GM23338 (cell line): ENCODE measurements at regions not wholly inside any gene's neighbourhood (a gene's known extent, or its start where the extent isn't known, plus 50 kb on each side); places are given as distances from the start of the nearest gene placed in this dataset.

Experiments
- CREB1 ChIP-seq: fragments of 250-450 bp; sonication (Bioruptor Pico); IDR thresholded peaks from 2 replicates; pipeline ENCODE4 v1.5.0; 2020; ENCODE audit warnings: low read depth, mild to moderate bottlenecking, moderate library complexity
- EZH2 ChIP-seq: fragments of 200-600 bp; sonication (generic); IDR thresholded peaks from one replicate; pipeline ENCODE4 v1.8.0; 2017; ENCODE audit warnings: antibody characterized with exemption, mild to moderate bottlenecking, low read depth; ENCODE audit not compliant: unreplicated experiment
- NANOG ChIP-seq: IDR thresholded peaks from 2 replicates; pipeline ENCODE4 v1.6.1; 2016; ENCODE audit warnings: antibody characterized with exemption, borderline replicate concordance
- POLR2AphosphoS5 ChIP-seq: IDR thresholded peaks from 2 replicates; pipeline ENCODE4 v1.6.1; 2016; ENCODE audit warnings: antibody characterized with exemption, low read depth
- REST ChIP-seq: IDR thresholded peaks from one replicate; pipeline ENCODE4 v1.6.1; 2018; ENCODE audit warnings: antibody characterized with exemption; ENCODE audit not compliant: unreplicated experiment
- STAT1 ChIP-seq: IDR thresholded peaks from one replicate; pipeline ENCODE4 v1.6.1; 2016; ENCODE audit warnings: antibody characterized with exemption; ENCODE audit not compliant: unreplicated experiment
- TF ChIP-seq, protein P1 (sequence below): fragments of 250-450 bp; sonication (Bioruptor Pico); IDR thresholded peaks from 2 replicates; pipeline ENCODE4 v1.5.0; 2020; ENCODE audit warnings: mild to moderate bottlenecking, moderate library complexity

DNA sequence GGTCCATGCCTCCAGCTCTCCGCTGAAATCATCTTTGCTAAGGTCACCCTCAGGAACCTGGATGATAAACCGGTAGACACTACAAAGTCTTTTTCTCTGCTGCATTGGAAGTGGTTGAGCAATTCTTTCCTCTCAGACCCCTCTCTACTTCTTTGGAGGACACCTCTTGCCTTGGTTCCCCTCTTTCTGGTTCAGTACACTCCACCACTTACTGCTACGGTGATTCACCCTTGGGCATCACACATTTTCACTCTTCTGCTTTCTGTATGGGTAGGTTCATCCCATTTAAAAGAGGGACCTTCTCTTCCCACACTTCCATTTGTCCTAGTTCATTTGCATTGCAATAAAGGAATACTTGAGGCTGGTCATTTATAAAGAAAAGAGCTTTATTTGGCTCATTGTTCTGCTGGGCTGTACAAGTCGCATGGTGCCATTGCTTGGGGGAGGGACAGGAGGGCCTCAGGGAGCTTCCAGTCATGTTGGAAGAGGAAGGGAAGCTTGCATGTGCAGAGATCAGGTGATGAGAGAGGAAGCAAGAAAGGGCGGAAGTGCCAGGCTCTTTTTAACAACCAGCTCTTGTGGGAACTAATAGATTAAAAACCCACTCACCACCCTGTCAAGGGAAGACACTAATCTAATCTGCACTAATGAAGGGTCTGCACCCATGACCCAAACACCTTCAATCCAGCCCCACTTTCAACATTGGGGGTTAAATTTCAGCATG, 149.7 kb upstream of the TMEM170B start (continued):
- TF ChIP-seq, protein P1, sequence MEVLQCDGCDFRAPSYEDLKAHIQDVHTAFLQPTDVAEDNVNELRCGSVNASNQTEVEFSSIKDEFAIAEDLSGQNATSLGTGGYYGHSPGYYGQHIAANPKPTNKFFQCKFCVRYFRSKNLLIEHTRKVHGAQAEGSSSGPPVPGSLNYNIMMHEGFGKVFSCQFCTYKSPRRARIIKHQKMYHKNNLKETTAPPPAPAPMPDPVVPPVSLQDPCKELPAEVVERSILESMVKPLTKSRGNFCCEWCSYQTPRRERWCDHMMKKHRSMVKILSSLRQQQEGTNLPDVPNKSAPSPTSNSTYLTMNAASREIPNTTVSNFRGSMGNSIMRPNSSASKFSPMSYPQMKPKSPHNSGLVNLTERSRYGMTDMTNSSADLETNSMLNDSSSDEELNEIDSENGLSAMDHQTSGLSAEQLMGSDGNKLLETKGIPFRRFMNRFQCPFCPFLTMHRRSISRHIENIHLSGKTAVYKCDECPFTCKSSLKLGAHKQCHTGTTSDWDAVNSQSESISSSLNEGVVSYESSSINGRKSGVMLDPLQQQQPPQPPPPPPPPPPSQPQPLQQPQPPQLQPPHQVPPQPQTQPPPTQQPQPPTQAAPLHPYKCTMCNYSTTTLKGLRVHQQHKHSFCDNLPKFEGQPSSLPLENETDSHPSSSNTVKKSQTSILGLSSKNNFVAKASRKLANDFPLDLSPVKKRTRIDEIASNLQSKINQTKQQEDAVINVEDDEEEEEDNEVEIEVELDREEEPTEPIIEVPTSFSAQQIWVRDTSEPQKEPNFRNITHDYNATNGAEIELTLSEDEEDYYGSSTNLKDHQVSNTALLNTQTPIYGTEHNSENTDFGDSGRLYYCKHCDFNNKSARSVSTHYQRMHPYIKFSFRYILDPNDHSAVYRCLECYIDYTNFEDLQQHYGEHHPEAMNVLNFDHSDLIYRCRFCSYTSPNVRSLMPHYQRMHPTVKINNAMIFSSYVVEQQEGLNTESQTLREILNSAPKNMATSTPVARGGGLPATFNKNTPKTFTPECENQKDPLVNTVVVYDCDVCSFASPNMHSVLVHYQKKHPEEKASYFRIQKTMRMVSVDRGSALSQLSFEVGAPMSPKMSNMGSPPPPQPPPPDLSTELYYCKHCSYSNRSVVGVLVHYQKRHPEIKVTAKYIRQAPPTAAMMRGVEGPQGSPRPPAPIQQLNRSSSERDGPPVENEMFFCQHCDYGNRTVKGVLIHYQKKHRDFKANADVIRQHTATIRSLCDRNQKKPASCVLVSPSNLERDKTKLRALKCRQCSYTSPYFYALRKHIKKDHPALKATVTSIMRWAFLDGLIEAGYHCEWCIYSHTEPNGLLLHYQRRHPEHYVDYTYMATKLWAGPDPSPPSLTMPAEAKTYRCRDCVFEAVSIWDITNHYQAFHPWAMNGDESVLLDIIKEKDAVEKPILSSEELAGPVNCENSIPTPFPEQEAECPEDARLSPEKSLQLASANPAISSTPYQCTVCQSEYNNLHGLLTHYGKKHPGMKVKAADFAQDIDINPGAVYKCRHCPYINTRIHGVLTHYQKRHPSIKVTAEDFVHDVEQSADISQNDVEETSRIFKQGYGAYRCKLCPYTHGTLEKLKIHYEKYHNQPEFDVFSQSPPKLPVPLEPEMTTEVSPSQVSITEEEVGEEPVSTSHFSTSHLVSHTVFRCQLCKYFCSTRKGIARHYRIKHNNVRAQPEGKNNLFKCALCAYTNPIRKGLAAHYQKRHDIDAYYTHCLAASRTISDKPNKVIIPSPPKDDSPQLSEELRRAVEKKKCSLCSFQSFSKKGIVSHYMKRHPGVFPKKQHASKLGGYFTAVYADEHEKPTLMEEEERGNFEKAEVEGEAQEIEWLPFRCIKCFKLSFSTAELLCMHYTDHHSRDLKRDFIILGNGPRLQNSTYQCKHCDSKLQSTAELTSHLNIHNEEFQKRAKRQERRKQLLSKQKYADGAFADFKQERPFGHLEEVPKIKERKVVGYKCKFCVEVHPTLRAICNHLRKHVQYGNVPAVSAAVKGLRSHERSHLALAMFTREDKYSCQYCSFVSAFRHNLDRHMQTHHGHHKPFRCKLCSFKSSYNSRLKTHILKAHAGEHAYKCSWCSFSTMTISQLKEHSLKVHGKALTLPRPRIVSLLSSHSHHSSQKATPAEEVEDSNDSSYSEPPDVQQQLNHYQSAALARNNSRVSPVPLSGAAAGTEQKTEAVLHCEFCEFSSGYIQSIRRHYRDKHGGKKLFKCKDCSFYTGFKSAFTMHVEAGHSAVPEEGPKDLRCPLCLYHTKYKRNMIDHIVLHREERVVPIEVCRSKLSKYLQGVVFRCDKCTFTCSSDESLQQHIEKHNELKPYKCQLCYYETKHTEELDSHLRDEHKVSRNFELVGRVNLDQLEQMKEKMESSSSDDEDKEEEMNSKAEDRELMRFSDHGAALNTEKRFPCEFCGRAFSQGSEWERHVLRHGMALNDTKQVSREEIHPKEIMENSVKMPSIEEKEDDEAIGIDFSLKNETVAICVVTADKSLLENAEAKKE (CRISPR knock-in tag) = no peak
- no peak for TF ChIP-seq NANOG
- no peak for TF ChIP-seq REST
- no peak for TF ChIP-seq CREB1
- no peak for TF ChIP-seq POLR2AphosphoS5
- TF ChIP-seq STAT1 = no peak
- TF ChIP-seq EZH2 = no peak
